WTC11 (cell line): ENCODE measurements at regions not wholly inside any gene's neighbourhood (a gene's known extent, or its start where the extent isn't known, plus 50 kb on each side); places are given as distances from the start of the nearest gene placed in this dataset.

Source experiments
- ATAC-seq: fragments of 200-7000 bp; cut with Tn5 transposase; 2 replicates; pipeline ENCODE4 v1.10.0; 2021; ENCODE audit warnings: mild to moderate bottlenecking, moderate library complexity
- CTCF ChIA-PET: fragments of 300-600 bp; sonication (Branson Sonifier 250); formaldehyde crosslinking; loops from one replicate; lab custom pipeline; 2021; ENCODE audit warnings: antibody characterized with exemption; lab: Charles Lee
- POLR2A ChIA-PET: fragments of 350-600 bp; sonication (Branson Sonifier 250); formaldehyde crosslinking; loops from one replicate; lab custom pipeline; 2021; ENCODE audit warnings: antibody characterized with exemption; lab: Charles Lee
- DNase-seq: peaks from one replicate; pipeline ENCODE4 v3.0.0; 2021; ENCODE audit warnings: low spot score
- H3K27ac Mint-ChIP-seq: 2 replicates; pipeline ENCODE4 v1.8.0; 2021; ENCODE audit warnings: mixed read lengths
- H3K27me3 Mint-ChIP-seq: 2 replicates; pipeline ENCODE4 v1.8.0; 2021; ENCODE audit warnings: low read depth, mild to moderate bottlenecking, moderate library complexity, mixed read lengths
- H3K36me3 Mint-ChIP-seq: 2 replicates; pipeline ENCODE4 v1.8.0; 2021; ENCODE audit warnings: mixed read lengths
- H3K4me1 Mint-ChIP-seq: 2 replicates; pipeline ENCODE4 v1.8.0; 2022; ENCODE audit warnings: mixed read lengths
- H3K4me3 Mint-ChIP-seq: 2 replicates; pipeline ENCODE4 v1.8.0; 2021; ENCODE audit warnings: mild to moderate bottlenecking, moderate library complexity, mixed read lengths
- H3K9me3 Mint-ChIP-seq: 2 replicates; pipeline ENCODE4 v1.8.0; 2021; ENCODE audit warnings: mixed read lengths
- AFF4 ChIP-seq: sonication (generic); formaldehyde crosslinking; IDR thresholded peaks from 2 replicates; pipeline ENCODE4 v1.8.1; 2023; ENCODE audit warnings: mild to moderate bottlenecking, missing genetic modification reagents, borderline replicate concordance
- AR ChIP-seq: fragments of 250-450 bp; sonication (Bioruptor Pico); IDR thresholded peaks from 2 replicates; pipeline ENCODE4 v1.9.0; 2021; ENCODE audit warnings: mild to moderate bottlenecking
- ARID4B ChIP-seq: sonication (generic); formaldehyde crosslinking; IDR thresholded peaks from 2 replicates; pipeline ENCODE4 v1.8.0; 2023; ENCODE audit warnings: missing genetic modification reagents, mild to moderate bottlenecking, borderline replicate concordance
- CBFB ChIP-seq: sonication (generic); formaldehyde crosslinking; IDR thresholded peaks from 2 replicates; pipeline ENCODE4 v1.8.1; 2022; ENCODE audit warnings: mild to moderate bottlenecking, low read depth, missing genetic modification reagents
- ESRRA ChIP-seq: sonication (generic); formaldehyde crosslinking; IDR thresholded peaks from 2 replicates; pipeline ENCODE4 v1.8.1; 2022; ENCODE audit warnings: mild to moderate bottlenecking, missing genetic modification reagents, borderline replicate concordance
- ETV6 ChIP-seq: sonication (generic); formaldehyde crosslinking; IDR thresholded peaks from 2 replicates; pipeline ENCODE4 v1.8.1; 2022; ENCODE audit warnings: mild to moderate bottlenecking, missing genetic modification reagents
- FOXJ3 ChIP-seq: sonication (generic); formaldehyde crosslinking; IDR thresholded peaks from 2 replicates; pipeline ENCODE4 v1.9.0; 2021; ENCODE audit warnings: missing genetic modification reagents, mild to moderate bottlenecking, borderline replicate concordance
- HMGXB4 ChIP-seq: sonication (generic); formaldehyde crosslinking; IDR thresholded peaks from 2 replicates; pipeline ENCODE4 v1.8.1; 2023; ENCODE audit warnings: mild to moderate bottlenecking, moderate library complexity, missing genetic modification reagents
- NR1H2 ChIP-seq: sonication (generic); formaldehyde crosslinking; IDR thresholded peaks from 2 replicates; pipeline ENCODE4 v1.9.0; 2021; ENCODE audit warnings: mild to moderate bottlenecking, moderate library complexity, missing genetic modification reagents
- NR3C1 ChIP-seq: sonication (generic); formaldehyde crosslinking; conservative IDR thresholded peaks from 2 replicates; pipeline ENCODE4 v1.8.1; 2023; ENCODE audit warnings: low read depth, mild to moderate bottlenecking, missing genetic modification reagents
- PRRX2 ChIP-seq: fragments of 250-450 bp; sonication (Bioruptor Pico); IDR thresholded peaks from 2 replicates; pipeline ENCODE4 v1.8.0; 2021; ENCODE audit warnings: mild to moderate bottlenecking
- SMAD3 ChIP-seq: sonication (generic); formaldehyde crosslinking; IDR thresholded peaks from 2 replicates; pipeline ENCODE4 v1.8.0; 2022; ENCODE audit warnings: missing genetic modification reagents, mild to moderate bottlenecking, borderline replicate concordance
- STAT6 ChIP-seq: sonication (generic); formaldehyde crosslinking; conservative IDR thresholded peaks from 2 replicates; pipeline ENCODE4 v1.8.1; 2023; ENCODE audit warnings: mild to moderate bottlenecking, low read depth, missing genetic modification reagents, moderate library complexity
- ZBTB21 ChIP-seq: sonication (generic); formaldehyde crosslinking; IDR thresholded peaks from 2 replicates; pipeline ENCODE4 v1.8.1; 2023; ENCODE audit warnings: mild to moderate bottlenecking, missing genetic modification reagents, borderline replicate concordance
- ZNF138 ChIP-seq: sonication (generic); formaldehyde crosslinking; conservative IDR thresholded peaks from 2 replicates; pipeline ENCODE4 v1.8.1; 2022; ENCODE audit warnings: mild to moderate bottlenecking, moderate library complexity, missing genetic modification reagents
- ZNF219 ChIP-seq: sonication (generic); formaldehyde crosslinking; IDR thresholded peaks from 2 replicates; pipeline ENCODE4 v1.8.0; 2023; ENCODE audit warnings: missing genetic modification reagents, mild to moderate bottlenecking, borderline replicate concordance
- ZNF317 ChIP-seq: sonication (generic); formaldehyde crosslinking; IDR thresholded peaks from 2 replicates; pipeline ENCODE4 v1.8.1; 2023; ENCODE audit warnings: low read depth, mild to moderate bottlenecking, moderate library complexity, missing genetic modification reagents, borderline replicate concordance
- ZNF423 ChIP-seq: fragments of 250-450 bp; sonication (Bioruptor Pico); IDR thresholded peaks from 2 replicates; pipeline ENCODE4 v2.1.2; 2022; ENCODE audit warnings: mild to moderate bottlenecking, moderate library complexity
- ZNF425 ChIP-seq: fragments of 250-450 bp; sonication (Bioruptor Pico); conservative IDR thresholded peaks from 2 replicates; pipeline ENCODE4 v1.9.0; 2021; ENCODE audit warnings: mild to moderate bottlenecking

DNA sequence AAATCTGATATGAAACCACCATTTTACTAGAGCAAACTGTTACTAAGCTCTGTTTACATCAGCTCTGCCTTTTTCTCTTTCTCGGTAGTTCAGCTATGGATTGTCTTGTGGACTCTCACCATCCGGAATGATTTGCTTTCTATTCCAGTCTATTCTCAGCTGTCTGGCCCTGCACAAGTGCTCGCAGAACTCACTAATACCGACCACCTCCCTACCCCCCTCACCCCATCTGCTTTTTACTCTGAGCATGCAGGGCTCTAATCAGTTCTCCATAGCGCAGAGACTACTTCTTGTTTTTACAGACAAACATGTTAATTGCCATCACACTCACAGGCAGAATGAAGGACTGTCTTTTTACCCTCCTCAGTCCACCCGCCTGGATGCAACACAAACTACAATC is 180.7 kb upstream of the POU3F3 start (continued):
- no peak for TF ChIP-seq ARID4B
- no peak for TF ChIP-seq ZNF138 (CRISPR knock-in tag)
- no peak for TF ChIP-seq CBFB (CRISPR knock-in tag)
- no peak for TF ChIP-seq PRRX2 (CRISPR knock-in tag)
- TF ChIP-seq ZNF425 (CRISPR knock-in tag) = no peak
- TF ChIP-seq ZNF423 (CRISPR knock-in tag) = no peak

DNA sequence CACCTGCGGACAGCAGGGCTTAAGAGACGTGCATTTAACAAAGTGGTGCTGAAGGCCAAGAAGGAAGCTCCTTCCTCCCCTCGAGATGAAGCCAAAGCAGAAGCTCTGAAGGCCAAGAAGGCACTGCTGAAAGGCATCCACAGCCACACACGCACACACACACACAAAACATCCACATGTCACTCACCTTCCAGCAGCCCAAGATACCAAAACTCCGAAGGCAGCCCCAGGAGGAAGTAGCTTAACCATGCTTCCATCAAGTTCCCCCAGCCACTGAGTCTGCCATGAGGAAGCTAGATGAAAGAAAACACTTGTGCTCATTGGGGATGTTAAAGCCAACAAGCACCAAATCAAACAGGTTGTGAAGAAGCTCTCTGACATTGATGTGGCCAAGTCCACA is 175.7 kb upstream of the POU3F3 start:
- 0 out of 2 replicates have a peak, but pooled peaks cover 7% of the 10 kb centered on the region for H3K4me1 Mint-ChIP-seq
- H3K9me3 Mint-ChIP-seq = peaks cover 6% of the 10 kb centered on the region; the same call in 1 of the 2 replicates
- no peaks in the 10 kb centered on the region for H3K27me3 Mint-ChIP-seq
- POLR2A ChIA-PET = no interaction called here
- ATAC-seq (no peak), DNase-seq (no peak)
- no peaks in the 10 kb centered on the region for H3K36me3 Mint-ChIP-seq
- CTCF ChIA-PET = interaction anchor here (0.6 kb wide), 1 partner anchor 912 kb away, joined by 3 read pairs; no protein-coding TSS in a partner anchor
- H3K4me3 Mint-ChIP-seq = no peak overlapping the region
- H3K27ac Mint-ChIP-seq = no peak overlapping the region
- no peak for TF ChIP-seq STAT6 (CRISPR knock-in tag)
- no peak for TF ChIP-seq AFF4
- TF ChIP-seq FOXJ3 (CRISPR knock-in tag) = no peak
- TF ChIP-seq NR3C1 = no peak
- TF ChIP-seq ETV6 (CRISPR knock-in tag) = no peak
- TF ChIP-seq ZNF219 = no peak
- no peak for TF ChIP-seq ESRRA (CRISPR knock-in tag)
- no peak for TF ChIP-seq HMGXB4 (CRISPR knock-in tag)
- TF ChIP-seq ZBTB21 (CRISPR knock-in tag) = no peak
- no peak for TF ChIP-seq AR
- TF ChIP-seq SMAD3 (CRISPR knock-in tag) = no peak
- no peak for TF ChIP-seq NR1H2 (CRISPR knock-in tag)
- TF ChIP-seq ZNF317 (CRISPR knock-in tag) = no peak
